ENCODE measurements at regions not wholly inside any gene's neighbourhood (a gene's known extent, or its start where the extent isn't known, plus 50 kb on each side); places are given as distances from the start of the nearest gene placed in this dataset.

- no peak for DNase-seq (ENCODE audit: low read depth in 3 of 3)
Measured at GRCh38 chr9:105921057-105921726, 226.9 kb downstream of the TMEM38B start.

GRCh38 chr9:105928416-105928815, 234.1 kb downstream of the TMEM38B start:
- no peak for DNase-seq (ENCODE audit: low read depth in 3 of 3)

GRCh38 chr9:105930011-105930627, 235.8 kb downstream of the TMEM38B start:
- DNase-seq (ENCODE audit: low read depth in 3 of 3) = no peak

- no peak for DNase-seq (ENCODE audit: low read depth in 3 of 3)
Measured at GRCh38 chr9:105932276-105932675, 237.9 kb downstream of the TMEM38B start.

- DNase-seq (ENCODE audit: low read depth in 3 of 3) = no peak
Measured at GRCh38 chr9:105950448-105950847, 256.1 kb downstream of the TMEM38B start.

- no peak for DNase-seq (ENCODE audit: low read depth in 3 of 3)
Measured at GRCh38 chr9:105950894-105951293, 256.6 kb downstream of the TMEM38B start.

GRCh38 chr9:105954517-105954916, 260.2 kb downstream of the TMEM38B start:
- no peak for DNase-seq (ENCODE audit: low read depth in 3 of 3)

- no peak for DNase-seq (ENCODE audit: low read depth in 3 of 3)
Measured at GRCh38 chr9:105957830-105958229, 263.5 kb downstream of the TMEM38B start.

- no peak for DNase-seq (ENCODE audit: low read depth in 3 of 3)
Measured at GRCh38 chr9:105958587-105958986, 264.2 kb downstream of the TMEM38B start.

- DNase-seq (ENCODE audit: low read depth in 3 of 3) = no peak
Measured at GRCh38 chr9:105959531-105959930, 265.2 kb downstream of the TMEM38B start.

- no peak for DNase-seq (ENCODE audit: low read depth in 3 of 3)
Measured at GRCh38 chr9:105963343-105964099, 269.2 kb downstream of the TMEM38B start.

- DNase-seq (ENCODE audit: low read depth in 3 of 3) = no peak
Measured at GRCh38 chr9:105964156-105964555, 269.8 kb downstream of the TMEM38B start.

- DNase-seq (ENCODE audit: low read depth in 3 of 3) = no peak
Measured at GRCh38 chr9:105966834-105967233, 272.5 kb downstream of the TMEM38B start.

- no peak for DNase-seq (ENCODE audit: low read depth in 3 of 3)
Measured at GRCh38 chr9:105967248-105967647, 272.9 kb downstream of the TMEM38B start.

- no peak for DNase-seq (ENCODE audit: low read depth in 3 of 3)
Measured at GRCh38 chr9:105967797-105968196, 273.5 kb downstream of the TMEM38B start.

GRCh38 chr9:105968811-105969466, 274.6 kb downstream of the TMEM38B start:
- no peak for DNase-seq (ENCODE audit: low read depth in 3 of 3)

- DNase-seq (ENCODE audit: low read depth in 3 of 3) = no peak
Measured at GRCh38 chr9:105969636-105970035, 275.3 kb downstream of the TMEM38B start.

GRCh38 chr9:105971986-105972385, 277.6 kb downstream of the TMEM38B start:
- DNase-seq (ENCODE audit: low read depth in 3 of 3) = no peak

- no peak for DNase-seq (ENCODE audit: low read depth in 3 of 3)
Measured at GRCh38 chr9:105972466-105973204, 278.3 kb downstream of the TMEM38B start.

GRCh38 chr9:105973951-105974351, 279.6 kb downstream of the TMEM38B start:
- no peak for DNase-seq (ENCODE audit: low read depth in 3 of 3)

GRCh38 chr9:105975886-105976645, 281.7 kb downstream of the TMEM38B start:
- no peak for DNase-seq (ENCODE audit: low read depth in 3 of 3)
